GM21786 (cell line): ENCODE measurements at regions not wholly inside any gene's neighbourhood (a gene's known extent, or its start where the extent isn't known, plus 50 kb on each side); places are given as distances from the start of the nearest gene placed in this dataset.
"Not testable (repeated sequence)": the region's sequence is repeated elsewhere in the genome, so short reads cannot be mapped to it uniquely, and the experiment has no call there.

ENCODE experiments used
- ATAC-seq: cut with Tn5 transposase; IDR thresholded peaks from one replicate; pipeline ENCODE4 v1.9.1; 2021; ENCODE audit not compliant: unreplicated experiment

DNA sequence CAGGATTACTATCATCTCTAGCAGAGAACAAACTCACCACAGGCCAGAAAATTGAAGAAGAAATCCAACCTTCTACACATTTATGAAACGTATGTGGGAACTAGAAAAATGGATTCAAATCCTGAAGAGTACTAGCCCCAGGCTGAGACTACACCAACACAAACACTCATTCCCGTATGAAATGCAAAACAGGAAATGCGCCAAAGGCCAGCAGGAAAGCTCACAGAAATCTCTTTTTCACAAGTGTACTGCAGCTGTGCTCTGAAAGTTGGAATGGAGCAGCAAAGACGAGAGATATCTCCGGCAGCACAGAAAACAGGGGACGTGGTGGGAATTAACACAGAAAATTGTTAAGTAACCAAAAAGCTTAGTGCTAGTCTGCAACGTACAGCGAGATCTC is 913.5 kb downstream of the TDRD15 start:
- no peak for ATAC-seq

DNA sequence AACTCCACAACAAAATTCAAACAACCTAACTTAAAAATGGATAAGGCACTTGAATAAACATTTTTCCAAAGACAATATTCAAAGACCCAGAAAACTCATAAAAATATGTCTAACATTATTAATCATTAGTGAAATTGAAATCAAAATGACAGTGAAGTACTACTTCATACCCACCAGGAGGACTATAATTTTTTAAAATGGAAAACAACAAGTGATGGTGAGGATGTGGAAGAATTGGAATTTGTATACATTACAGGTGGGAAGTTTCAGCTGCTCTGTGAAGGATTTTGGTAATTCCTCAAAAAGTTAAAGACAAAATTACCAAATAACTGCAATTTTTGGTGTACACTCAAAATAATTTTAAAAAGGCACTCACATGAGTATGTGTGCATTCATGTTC is 920.0 kb downstream of the TDRD15 start:
- ATAC-seq, result no peak

DNA sequence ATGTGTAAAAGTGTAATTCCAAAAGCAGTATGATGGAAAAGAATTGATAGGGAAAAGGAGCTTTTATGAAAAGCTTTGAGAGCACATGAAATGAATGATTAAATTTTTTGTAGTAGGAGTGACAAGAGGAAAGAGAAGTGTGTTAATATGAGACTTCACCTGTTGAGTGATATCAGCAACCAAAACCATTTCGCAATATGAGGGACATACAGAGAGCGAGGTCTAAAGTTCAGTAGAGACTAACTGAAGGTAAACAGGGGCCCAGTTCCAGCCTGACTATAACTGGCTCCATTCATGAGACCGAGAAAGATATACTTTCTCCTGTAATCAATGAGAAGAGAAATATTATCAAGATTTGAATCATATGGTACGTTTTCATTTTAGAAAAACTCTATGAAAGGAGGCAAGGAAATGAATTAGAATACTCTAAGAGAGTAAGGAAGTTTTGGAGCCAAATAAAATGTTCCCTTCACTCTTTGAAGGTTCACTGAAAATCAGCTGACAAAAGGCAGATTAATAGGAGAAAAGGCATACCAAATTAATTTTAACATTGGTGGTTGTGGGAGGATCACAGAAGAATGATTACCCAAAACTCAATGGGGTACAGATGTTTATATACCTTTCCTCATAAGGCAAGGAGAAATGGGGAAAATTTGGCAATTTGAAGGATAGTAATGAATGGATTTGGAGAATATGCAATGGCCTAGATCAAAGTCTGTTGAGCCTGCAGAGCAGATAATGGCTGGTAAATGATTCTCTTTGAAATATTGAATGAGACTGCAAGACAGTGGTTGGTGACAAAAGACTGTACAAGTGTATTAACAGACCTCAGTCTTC is 932.2 kb downstream of the TDRD15 start:
- no peak for ATAC-seq

DNA sequence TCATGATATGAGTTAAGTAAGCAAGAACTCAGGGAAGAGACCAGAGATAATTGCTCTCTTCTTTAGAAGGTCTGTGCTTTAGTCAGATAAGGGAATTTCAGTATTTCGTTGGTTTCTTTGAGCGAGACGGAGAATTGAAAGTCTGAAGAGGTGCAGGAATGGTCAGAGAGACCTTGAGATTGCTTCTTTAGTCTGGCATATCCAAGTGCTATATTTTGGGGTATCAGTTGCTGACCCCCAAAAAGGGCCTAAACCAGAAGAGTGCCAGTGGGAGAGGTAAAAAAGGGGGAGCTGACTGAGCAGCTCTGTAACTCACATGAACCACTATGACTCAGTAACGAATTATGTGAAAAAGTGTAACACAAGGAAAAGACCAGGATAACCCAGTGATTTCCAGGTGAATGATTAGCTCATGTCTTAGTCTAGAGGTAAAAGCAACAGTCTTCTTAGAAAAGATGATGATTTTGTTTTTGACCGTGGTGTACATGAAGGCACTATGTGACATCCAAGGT is 932.9 kb downstream of the TDRD15 start:
- ATAC-seq, result no peak

DNA sequence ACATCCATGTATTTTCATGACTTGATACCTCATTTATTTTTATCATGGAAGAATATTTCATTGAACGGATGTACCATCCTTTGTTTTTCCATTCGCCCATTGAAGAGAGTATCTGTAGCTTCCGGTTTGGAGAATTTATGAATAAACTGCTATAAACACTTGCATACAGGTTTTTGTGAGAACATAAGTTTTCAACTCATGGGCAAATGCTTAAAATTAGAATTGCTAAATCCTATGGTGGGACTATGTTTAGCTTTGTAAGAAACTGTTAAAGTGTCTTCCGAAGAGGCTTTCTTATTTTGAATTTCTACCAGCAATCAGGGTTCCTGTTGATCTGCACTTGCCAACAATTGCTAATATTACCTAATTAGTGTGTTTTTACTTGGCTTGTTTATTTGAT is 938.9 kb downstream of the TDRD15 start:
- ATAC-seq, result no peak

DNA sequence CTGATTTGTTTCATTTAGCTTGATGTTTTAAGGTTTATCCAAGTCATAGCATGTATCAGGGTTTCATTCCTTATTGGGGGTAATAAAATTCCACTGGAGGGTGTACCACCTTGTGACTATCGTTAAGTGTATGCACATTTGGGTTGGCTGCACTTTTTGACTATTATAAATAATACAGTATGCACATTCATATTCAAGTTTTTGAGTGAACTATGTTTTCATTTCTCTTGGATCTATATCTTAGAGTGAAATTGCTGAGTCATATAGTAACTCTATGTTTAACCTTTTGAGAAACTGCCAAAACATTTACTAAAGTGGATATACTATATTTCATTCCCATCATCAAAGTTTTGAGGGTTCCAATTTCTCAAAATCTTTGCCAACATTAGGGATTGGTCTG is 952.7 kb downstream of the TDRD15 start:
- no peak for ATAC-seq

DNA sequence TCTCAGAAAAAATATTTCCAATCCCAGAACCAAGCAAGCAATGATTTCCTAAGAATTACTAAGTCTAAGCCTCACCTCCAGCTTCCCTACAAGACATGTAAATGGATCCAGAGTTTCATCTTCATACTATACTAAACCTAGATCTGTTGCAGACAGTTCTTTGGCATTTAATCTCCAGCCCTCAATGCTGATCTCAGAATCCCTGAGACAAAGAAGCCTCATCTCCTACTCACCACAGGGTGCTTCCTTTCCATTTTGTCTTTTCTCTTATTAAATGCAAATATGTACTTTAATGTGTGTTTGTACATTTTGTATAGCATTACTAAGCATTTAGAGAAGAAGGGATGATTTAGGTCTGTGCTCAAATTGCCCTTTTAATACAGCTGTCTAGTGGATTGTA is 954.9 kb downstream of the TDRD15 start:
- ATAC-seq, result no peak

DNA sequence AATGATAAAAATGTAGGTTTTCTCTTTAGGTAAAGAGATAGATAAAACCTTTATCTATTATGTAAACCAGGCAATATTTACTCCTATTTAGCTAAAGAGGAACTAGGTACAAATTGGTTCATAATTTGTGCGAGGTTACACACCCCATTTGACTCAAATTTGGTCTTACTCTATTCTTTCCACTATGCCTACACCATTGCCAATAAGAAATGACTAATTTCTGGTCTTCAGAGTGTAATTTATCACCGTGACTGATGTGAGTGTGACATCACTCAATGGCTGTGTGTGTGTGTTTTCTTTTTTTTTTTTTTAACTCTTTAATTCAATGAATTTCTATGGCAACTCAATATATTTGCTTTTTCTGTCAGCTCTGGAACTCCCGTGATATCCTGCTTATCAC is 955.8 kb downstream of the TDRD15 start:
- ATAC-seq, result no peak

DNA sequence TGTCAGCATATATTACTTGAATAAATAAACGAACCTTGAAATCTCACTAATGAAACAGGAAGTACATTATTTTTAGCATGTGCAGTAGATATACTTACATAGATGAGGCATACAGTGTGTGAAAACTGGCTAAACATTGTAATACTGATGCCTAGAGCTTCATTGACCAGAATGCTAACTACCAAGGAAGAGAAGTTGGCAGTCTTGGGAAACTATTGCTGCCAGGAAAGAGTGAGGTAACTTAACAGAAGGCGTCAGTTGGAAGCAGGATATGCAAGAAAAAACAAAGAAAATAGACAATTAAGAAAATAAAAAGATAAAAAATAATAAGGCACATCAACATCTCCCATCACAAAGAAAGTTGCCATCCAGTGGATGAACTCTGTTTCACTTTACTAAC is 963.0 kb downstream of the TDRD15 start:
- no peak for ATAC-seq

DNA sequence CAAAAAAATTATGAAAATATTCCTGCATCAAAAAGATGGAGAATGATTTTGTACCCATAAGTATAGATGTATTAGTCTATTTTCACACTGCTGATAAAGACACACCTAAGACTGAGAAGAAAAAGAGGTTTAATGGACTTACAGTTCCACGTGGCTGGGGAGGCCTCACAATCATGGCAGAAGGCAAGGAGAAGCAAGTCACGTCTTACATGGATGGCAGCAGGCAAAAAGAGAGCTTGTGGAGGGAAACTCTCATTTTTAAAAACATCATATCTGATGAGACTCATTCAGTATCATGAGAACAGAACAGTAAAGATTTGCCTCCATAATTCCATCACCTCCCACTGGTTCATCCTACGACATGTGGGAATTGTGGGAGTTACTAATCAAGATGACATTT is 979.8 kb downstream of the TDRD15 start:
- ATAC-seq, result not testable (repeated sequence)

DNA sequence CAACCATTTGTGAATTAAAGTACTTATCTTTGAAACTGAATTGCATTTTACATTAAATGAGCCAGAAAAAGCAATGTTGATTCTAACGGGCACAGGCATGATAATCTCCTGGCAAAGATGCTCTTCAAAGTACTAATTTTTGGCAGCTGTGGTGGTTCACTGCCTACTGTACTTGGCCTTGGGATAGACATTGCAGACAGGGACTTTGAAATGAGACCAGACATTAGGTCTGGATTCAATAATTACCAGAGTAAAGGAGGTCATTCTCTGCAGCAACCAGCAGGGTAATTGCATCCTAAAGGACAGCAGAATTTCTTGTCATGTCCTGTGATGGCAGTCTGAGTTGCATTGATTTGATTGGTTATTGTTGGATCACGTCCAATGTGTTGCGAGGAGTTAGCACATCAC is 986.5 kb downstream of the TDRD15 start:
- ATAC-seq, result no peak

DNA sequence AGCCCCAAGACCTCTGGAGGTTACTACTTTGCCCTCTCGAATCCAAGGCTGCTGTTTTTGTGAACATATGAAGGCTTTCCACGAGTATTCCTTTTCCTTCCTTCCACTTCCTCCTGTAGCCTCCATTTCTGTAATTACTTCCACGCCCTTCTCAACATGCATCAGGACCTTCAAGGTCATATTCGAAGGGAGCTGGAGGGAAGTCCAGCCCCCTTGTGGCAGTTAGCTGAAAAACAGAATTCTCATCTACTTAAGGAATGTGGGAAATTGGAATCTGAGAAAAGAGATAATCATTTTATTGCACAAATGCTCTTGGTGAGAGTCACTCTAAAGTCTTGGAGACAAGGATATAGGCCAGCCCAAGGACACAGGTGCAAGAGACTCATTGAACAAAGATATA is 1000.2 kb downstream of the TDRD15 start:
- ATAC-seq, result no peak

DNA sequence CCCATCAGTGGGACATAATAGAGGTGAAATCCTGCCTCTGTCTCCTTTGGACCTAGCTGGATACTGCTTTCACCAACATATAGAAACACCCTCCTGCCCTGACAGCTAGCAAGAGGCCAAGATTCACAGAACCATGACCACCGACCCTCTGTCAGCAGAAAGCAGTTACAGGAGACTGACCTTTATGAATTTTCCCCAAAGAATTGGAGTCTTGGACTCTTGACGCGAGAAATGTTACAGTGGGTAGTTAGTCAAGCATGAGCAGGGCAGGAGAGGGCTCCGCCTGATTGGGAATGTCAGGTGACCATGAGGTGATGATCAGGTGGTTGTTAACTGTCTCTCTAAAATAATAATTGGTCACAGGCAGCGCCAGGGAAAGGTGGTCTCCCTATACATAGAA is 1002.3 kb downstream of the TDRD15 start:
- no peak for ATAC-seq

DNA sequence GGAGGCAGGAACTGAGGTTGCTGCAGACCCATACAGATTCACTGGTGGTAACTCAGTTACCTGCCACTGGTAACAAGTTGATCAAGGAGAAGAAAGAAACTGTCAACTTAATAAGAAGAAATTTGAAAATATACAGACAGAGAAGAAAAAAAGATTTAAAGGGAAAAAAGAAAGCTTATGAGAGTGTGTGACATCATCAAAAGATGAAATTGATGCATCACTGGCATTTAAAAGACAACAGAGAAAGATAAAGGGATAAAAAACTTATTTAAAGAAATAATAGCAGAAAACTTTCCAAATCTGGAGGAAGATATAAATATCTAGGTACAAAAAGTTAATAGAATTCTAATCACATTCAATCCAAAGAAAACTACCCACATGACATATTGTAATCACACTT is 1003.2 kb downstream of the TDRD15 start:
- ATAC-seq, result no peak

DNA sequence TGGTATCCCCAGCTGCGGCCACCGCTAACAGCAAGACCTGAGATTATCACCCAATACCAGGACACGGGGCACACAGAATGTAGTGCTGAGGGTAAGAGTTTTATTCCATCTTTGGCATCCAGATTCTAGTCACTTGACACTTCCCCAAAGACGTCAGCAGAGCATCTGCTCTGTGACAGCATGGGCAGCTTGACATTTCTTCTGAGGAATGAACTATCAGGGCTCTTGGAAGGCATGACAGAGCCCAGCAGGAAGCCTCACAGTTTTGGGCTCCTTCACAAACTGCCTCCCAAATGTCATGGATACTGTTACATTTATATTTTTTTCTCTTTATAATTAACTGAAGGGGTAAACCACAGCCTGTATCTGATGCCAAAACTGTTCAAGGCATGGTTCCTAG is 1010.7 kb downstream of the TDRD15 start:
- no peak for ATAC-seq

DNA sequence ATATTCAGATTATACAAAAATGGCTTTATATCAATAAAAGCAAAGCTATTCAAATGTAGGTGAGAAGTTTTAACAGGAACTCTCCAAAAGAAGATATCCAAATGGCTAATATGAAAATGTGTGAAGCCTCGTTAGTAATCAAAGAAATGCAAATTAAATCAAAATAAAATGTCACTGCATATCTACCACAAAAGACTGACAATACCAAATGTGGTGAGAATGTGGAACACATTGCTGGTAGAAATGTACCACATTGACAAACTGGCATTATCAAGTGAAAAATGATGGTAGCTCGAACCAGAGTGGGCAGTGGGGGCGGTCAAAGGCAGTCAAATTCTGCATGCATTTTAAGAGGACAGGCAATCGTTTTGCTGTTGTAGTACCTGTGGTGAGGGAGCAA is 1012.7 kb downstream of the TDRD15 start:
- no peak for ATAC-seq

DNA sequence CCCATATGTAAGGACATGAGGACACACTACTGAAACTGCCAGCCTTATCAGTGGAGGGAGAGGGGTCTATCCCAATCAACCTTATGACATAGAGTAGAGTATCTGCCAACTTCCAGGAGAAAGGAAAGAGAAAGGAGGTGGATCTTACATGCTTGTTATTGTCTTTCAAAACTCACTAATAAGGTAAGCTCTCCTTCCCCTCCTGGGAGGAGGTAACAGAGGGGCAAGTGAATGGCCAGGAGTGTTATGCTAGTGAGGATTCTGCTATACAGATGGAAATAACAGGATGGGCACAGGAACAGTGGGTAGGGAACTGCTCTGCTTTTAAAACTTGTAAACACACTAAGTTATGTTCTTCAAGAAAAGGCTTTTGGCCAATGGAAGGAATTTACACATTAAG is 1020.1 kb downstream of the TDRD15 start:
- no peak for ATAC-seq

DNA sequence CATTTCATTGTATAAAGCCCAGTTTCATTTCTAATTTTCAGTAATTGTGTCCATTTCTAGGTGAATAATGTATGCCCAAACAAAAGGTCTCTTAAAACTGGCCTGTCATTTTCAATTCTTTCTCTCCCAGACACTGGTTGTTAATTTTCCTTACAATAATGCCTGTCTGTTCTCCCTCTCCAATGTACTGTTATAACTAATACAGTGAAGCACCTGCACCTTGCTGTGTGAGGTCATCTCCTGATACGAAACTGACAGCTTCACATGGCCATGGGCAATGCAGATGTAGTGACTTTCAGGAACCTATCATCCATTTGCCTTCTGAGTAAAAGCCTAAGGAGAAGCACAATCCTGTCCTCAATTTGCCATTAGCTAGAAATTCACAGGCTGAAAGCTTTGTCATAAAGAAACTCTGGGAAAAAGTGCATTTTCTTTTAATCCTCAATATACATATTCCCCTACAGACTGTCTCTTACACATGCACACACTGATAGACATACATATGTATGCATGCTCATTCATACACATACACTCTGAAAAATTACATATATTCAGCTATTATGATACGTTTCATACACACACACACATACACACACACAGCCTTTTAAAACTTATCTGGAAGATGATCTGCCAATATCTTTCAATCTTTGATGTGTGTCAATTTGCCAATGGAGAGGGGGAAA is 1030.3 kb downstream of the TDRD15 start:
- no peak for ATAC-seq

DNA sequence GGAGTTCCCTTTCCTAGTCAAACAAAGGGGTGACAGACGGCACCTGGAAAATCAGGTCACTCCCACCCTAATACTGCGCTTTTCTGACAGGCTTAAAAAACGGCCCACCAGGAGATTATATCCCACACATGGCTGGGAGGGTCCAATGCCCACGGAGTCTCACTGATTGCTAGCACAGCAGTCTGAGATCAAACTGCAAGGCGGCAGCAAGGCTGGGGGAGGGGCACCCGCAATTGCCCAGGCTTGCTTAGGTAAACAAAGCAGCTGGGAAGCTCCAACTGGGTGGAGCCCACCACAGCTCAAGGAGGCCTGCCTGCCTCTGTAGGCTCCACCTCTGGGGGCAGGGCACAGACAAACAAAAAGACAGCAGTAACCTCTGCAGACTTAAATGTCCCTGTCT is 1032.9 kb downstream of the TDRD15 start:
- ATAC-seq, result not testable (repeated sequence)

DNA sequence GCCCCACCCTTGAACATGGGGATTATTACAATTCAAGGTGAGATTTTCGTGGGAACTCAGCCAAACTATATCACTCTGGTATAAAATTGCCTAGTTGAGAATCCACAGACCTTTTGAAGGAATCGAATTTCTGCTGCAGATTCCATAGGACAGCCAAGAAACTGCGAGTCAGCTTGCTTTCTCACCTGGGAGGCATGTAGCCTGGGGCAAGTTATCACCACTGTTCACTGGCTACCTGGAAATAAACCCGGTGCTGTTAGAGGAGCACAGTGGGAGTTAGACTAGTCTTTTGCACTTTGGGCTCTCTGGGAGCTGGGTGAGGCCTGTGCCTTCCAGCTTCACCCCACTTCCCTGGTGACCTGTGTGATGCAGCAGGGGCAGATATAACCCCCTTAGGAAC is 1043.5 kb downstream of the TDRD15 start:
- no peak for ATAC-seq

DNA sequence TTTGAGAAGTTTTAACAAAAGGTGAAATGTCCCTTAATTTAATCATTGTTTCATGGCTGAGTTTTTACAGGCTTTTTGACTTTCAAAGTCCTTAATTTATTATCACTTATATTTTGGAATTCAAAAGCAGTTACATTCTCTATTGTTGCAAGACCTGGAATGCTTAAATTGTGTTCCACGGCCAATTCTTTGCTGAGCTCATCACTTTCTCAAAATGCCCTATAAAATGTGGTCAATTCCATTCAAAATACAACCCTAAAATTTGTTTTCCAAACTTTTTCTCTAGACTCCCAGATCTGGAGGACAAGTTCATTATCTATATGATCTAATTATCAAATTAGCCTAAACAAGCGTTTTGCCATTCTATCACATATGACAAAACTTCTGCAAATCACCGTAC is 1051.2 kb downstream of the TDRD15 start:
- ATAC-seq, result no peak

DNA sequence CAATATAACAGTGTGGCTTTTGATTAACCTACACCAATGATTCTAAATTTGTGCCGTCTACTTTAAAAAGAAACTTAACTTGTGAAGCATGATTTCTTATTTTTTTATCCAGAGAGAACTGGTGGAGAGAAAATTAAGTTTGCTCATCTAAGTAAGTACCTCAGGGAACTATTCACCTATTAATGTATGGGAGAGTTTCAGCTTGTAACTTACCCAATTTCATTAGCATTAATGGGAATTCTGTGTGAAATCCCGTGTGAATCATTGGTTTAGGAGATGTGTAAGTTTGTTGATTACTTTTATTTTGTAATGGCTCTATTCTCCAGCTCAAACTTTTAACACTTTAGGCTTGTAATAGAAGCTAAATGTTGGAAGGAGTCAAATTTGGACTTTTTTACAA is 1061.5 kb downstream of the TDRD15 start:
- ATAC-seq, result no peak
